DND-41 (cell line): ENCODE measurements at regions not wholly inside any gene's neighbourhood (a gene's known extent, or its start where the extent isn't known, plus 50 kb on each side); places are given as distances from the start of the nearest gene placed in this dataset.

Experiments used
- ATAC-seq: fragments of 200-7000 bp; cut with Tn5 transposase; 3 replicates; pipeline ENCODE4 v1.9.1; 2021; ENCODE audit warnings: low read depth; ENCODE audit not compliant: insufficient read depth
- DNase-seq: peaks from one replicate; pipeline ENCODE4 v3.0.0-alpha.2; 2020
- H2AFZ ChIP-seq: 2 replicates; pipeline ENCODE4 v1.6.0; 2012; ENCODE audit warnings: low read depth, low read length
- H3K27ac ChIP-seq: 2 replicates; pipeline ENCODE4 v1.5.1; 2012; ENCODE audit warnings: low read length, inconsistent platforms
- H3K27me3 ChIP-seq: fragments of 200-600 bp; sonication (generic); 2 replicates; pipeline ENCODE4 v1.6.0; 2012; ENCODE audit warnings: low read length, mild to moderate bottlenecking, inconsistent platforms; ENCODE audit not compliant: insufficient read depth, poor library complexity
- H3K36me3 ChIP-seq: 2 replicates; pipeline ENCODE4 v1.5.1; 2012; ENCODE audit warnings: low read length, inconsistent platforms; ENCODE audit not compliant: insufficient read depth
- H3K4me1 ChIP-seq: 2 replicates; pipeline ENCODE4 v1.5.1; 2012; ENCODE audit warnings: mild to moderate bottlenecking, low read length; ENCODE audit not compliant: insufficient read depth
- H3K4me2 ChIP-seq: 2 replicates; pipeline ENCODE4 v1.6.0; 2012; ENCODE audit warnings: mild to moderate bottlenecking, moderate library complexity, low read length, inconsistent platforms; ENCODE audit not compliant: insufficient read depth
- H3K4me3 ChIP-seq, 2 experiments: fragments of 200-600 bp in 1 of 2; shearing (Covaris generic) in 1 of 2; 2 replicates each; pipeline ENCODE4 v1.5.1; 2012 to 2016; ENCODE audit warnings: inconsistent platforms in 2 of 2, low read length in 2 of 2, mild to moderate bottlenecking in 2 of 2, low read depth in 1 of 2, moderate library complexity in 1 of 2
- H3K79me2 ChIP-seq: 2 replicates; pipeline ENCODE4 v1.6.0; 2012; ENCODE audit warnings: low read length, inconsistent platforms; ENCODE audit not compliant: insufficient read depth
- H3K9ac ChIP-seq: 2 replicates; pipeline ENCODE4 v1.6.0; 2012; ENCODE audit warnings: low read depth, mild to moderate bottlenecking, inconsistent platforms, low read length, moderate library complexity
- H3K9me3 ChIP-seq: 2 replicates; pipeline ENCODE4 v1.5.1; 2012; ENCODE audit warnings: low read length, moderate library complexity, mild to moderate bottlenecking, inconsistent platforms; ENCODE audit not compliant: insufficient read depth, severe bottlenecking
- H4K20me1 ChIP-seq: 2 replicates; pipeline ENCODE4 v1.6.0; 2012; ENCODE audit warnings: low read length; ENCODE audit not compliant: insufficient read depth
- CTCF ChIP-seq: IDR thresholded peaks from 2 replicates; pipeline ENCODE4 v1.5.1; 2012; ENCODE audit warnings: borderline replicate concordance, low read length, moderate library complexity, mild to moderate bottlenecking; ENCODE audit not compliant: poor library complexity, severe bottlenecking; ENCODE audit errors: extremely low read depth
- EZH2 ChIP-seq: IDR thresholded peaks from 3 replicates; pipeline ENCODE4 v1.6.1; 2012; ENCODE audit warnings: borderline replicate concordance, low read depth, mild to moderate bottlenecking, moderate library complexity, low read length, inconsistent platforms; ENCODE audit not compliant: severe bottlenecking

DNA sequence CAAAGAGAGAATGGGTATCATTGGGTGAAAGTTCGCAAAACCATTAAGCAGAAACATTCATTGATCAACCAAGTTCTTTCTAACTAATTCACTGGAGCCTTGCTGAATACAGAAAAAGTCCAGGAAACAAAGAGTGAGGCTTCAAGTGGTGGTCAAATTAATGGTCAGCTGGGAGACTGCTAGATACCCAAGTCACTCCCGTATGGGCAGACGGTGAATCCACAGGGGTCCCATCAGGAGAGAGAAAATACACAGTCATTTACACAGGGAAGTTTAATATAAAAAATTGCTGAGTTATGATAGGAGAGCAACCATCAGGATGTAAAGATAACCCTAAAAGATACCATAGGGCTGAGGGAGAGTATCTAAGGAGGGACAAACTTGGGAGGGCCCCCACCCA is 198.7 kb upstream of the DTNBP1 start:
- H3K9me3 ChIP-seq = no peaks in the 10 kb centered on the region
- ATAC-seq (no peak), DNase-seq (no peak)
- no peak overlapping the region for H3K4me3 ChIP-seq
- H3K4me2 ChIP-seq = no peak overlapping the region
- no peaks in the 10 kb centered on the region for H3K79me2 ChIP-seq
- no peaks in the 10 kb centered on the region for H3K36me3 ChIP-seq
- H3K27ac ChIP-seq = no peak overlapping the region
- no peak overlapping the region for H3K9ac ChIP-seq
- H3K27me3 ChIP-seq = no peaks in the 10 kb centered on the region
- no peak overlapping the region for H2AFZ ChIP-seq
- H3K4me1 ChIP-seq = no peaks in the 10 kb centered on the region
- TF ChIP-seq CTCF = no peak
- no peak for TF ChIP-seq EZH2
- H4K20me1 ChIP-seq = no peaks in the 10 kb centered on the region

GRCh38 chr6:15854826-15855710 is 192.2 kb upstream of the DTNBP1 start:
- H3K4me3 ChIP-seq = no peak overlapping the region
- H3K36me3 ChIP-seq = no peaks in the 10 kb centered on the region
- no peak overlapping the region for H3K4me2 ChIP-seq
- DNase-seq = no peak
- H3K9ac ChIP-seq = no peak overlapping the region
- TF ChIP-seq CTCF (no peak), EZH2 (no peak)
- H3K27me3 ChIP-seq = no peaks in the 10 kb centered on the region
- H3K9me3 ChIP-seq = no peaks in the 10 kb centered on the region
- H3K79me2 ChIP-seq = no peaks in the 10 kb centered on the region
- ATAC-seq = no peak
- no peak overlapping the region for H3K27ac ChIP-seq
- H3K4me1 ChIP-seq = no peaks in the 10 kb centered on the region
- H2AFZ ChIP-seq = no peak overlapping the region
- H4K20me1 ChIP-seq = no peaks in the 10 kb centered on the region

DNA sequence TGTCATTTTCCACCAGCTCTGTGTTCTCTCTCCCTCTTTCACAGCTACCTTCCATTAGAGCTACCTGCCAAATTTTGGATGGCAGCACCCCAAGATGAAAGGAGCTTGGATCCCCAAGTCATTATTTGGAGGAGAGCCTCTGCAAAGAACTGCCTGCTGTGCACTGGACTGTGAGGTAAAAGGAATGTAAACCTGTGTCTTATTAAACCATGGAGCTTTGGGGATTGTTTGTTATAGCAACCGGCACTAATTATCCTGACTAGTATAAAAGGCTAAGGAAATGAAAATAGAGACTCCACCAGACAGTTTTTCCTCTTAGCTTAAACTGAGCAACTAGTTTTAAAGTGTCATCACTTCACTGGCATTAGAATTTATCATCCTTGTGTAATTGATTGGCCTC is 191.6 kb upstream of the DTNBP1 start:
- Histone ChIP-seq H3K4me2 (no peak overlapping the region), H3K36me3 (no peaks in the 10 kb centered on the region), H3K4me3 (no peak overlapping the region), H3K27me3 (no peaks in the 10 kb centered on the region), H3K79me2 (no peaks in the 10 kb centered on the region), H2AFZ (no peak overlapping the region), H3K9ac (no peak overlapping the region), H3K9me3 (no peaks in the 10 kb centered on the region), H4K20me1 (no peaks in the 10 kb centered on the region), H3K27ac (no peak overlapping the region), H3K4me1 (no peaks in the 10 kb centered on the region)
- TF ChIP-seq CTCF = no peak
- TF ChIP-seq EZH2 = no peak
- no peak for ATAC-seq
- DNase-seq = no peak
